WTC11 (cell line): ENCODE measurements at regions not wholly inside any gene's neighbourhood (a gene's known extent, or its start where the extent isn't known, plus 50 kb on each side); places are given as distances from the start of the nearest gene placed in this dataset.

Experiments used
- ATAC-seq: fragments of 200-7000 bp; cut with Tn5 transposase; 2 replicates; pipeline ENCODE4 v1.10.0; 2021; ENCODE audit warnings: mild to moderate bottlenecking, moderate library complexity
- CTCF ChIA-PET: fragments of 300-600 bp; sonication (Branson Sonifier 250); formaldehyde crosslinking; loops from one replicate; lab custom pipeline; 2021; ENCODE audit warnings: antibody characterized with exemption; lab: Charles Lee
- POLR2A ChIA-PET: fragments of 350-600 bp; sonication (Branson Sonifier 250); formaldehyde crosslinking; loops from one replicate; lab custom pipeline; 2021; ENCODE audit warnings: antibody characterized with exemption; lab: Charles Lee
- DNase-seq: peaks from one replicate; pipeline ENCODE4 v3.0.0; 2021; ENCODE audit warnings: low spot score
- H3K27ac Mint-ChIP-seq: 2 replicates; pipeline ENCODE4 v1.8.0; 2021; ENCODE audit warnings: mixed read lengths
- H3K27me3 Mint-ChIP-seq: 2 replicates; pipeline ENCODE4 v1.8.0; 2021; ENCODE audit warnings: low read depth, mild to moderate bottlenecking, moderate library complexity, mixed read lengths
- H3K36me3 Mint-ChIP-seq: 2 replicates; pipeline ENCODE4 v1.8.0; 2021; ENCODE audit warnings: mixed read lengths
- H3K4me1 Mint-ChIP-seq: 2 replicates; pipeline ENCODE4 v1.8.0; 2022; ENCODE audit warnings: mixed read lengths
- H3K4me3 Mint-ChIP-seq: 2 replicates; pipeline ENCODE4 v1.8.0; 2021; ENCODE audit warnings: mild to moderate bottlenecking, moderate library complexity, mixed read lengths
- H3K9me3 Mint-ChIP-seq: 2 replicates; pipeline ENCODE4 v1.8.0; 2021; ENCODE audit warnings: mixed read lengths
- CBFB ChIP-seq: sonication (generic); formaldehyde crosslinking; IDR thresholded peaks from 2 replicates; pipeline ENCODE4 v1.8.1; 2022; ENCODE audit warnings: mild to moderate bottlenecking, low read depth, missing genetic modification reagents
- CDX4 ChIP-seq: fragments of 250-450 bp; sonication (Bioruptor Pico); IDR thresholded peaks from 2 replicates; pipeline ENCODE4 v1.9.0; 2021; ENCODE audit warnings: moderate library complexity, mild to moderate bottlenecking, inconsistent platforms, borderline replicate concordance
- CTCF ChIP-seq: fragments of 200-600 bp; IDR thresholded peaks from 2 replicates; pipeline ENCODE4 v1.8.0; 2022; ENCODE audit warnings: antibody characterized with exemption
- ESRRA ChIP-seq: sonication (generic); formaldehyde crosslinking; IDR thresholded peaks from 2 replicates; pipeline ENCODE4 v1.8.1; 2022; ENCODE audit warnings: mild to moderate bottlenecking, missing genetic modification reagents, borderline replicate concordance
- FOXJ3 ChIP-seq: sonication (generic); formaldehyde crosslinking; IDR thresholded peaks from 2 replicates; pipeline ENCODE4 v1.9.0; 2021; ENCODE audit warnings: missing genetic modification reagents, mild to moderate bottlenecking, borderline replicate concordance
- FOXK1 ChIP-seq: sonication (generic); formaldehyde crosslinking; IDR thresholded peaks from 2 replicates; pipeline ENCODE4 v1.8.0; 2022; ENCODE audit warnings: mild to moderate bottlenecking, moderate library complexity, missing genetic modification reagents
- FOXP1 ChIP-seq: sonication (generic); formaldehyde crosslinking; IDR thresholded peaks from 2 replicates; pipeline ENCODE4 v1.8.0; 2022; ENCODE audit warnings: missing genetic modification reagents, mild to moderate bottlenecking, moderate library complexity, borderline replicate concordance
- HMGXB4 ChIP-seq: sonication (generic); formaldehyde crosslinking; IDR thresholded peaks from 2 replicates; pipeline ENCODE4 v1.8.1; 2023; ENCODE audit warnings: mild to moderate bottlenecking, moderate library complexity, missing genetic modification reagents
- JAZF1 ChIP-seq: fragments of 250-450 bp; sonication (Bioruptor Pico); IDR thresholded peaks from 2 replicates; pipeline ENCODE4 v1.9.0; 2021; ENCODE audit warnings: moderate library complexity, mild to moderate bottlenecking, inconsistent platforms
- NR1H2 ChIP-seq: sonication (generic); formaldehyde crosslinking; IDR thresholded peaks from 2 replicates; pipeline ENCODE4 v1.9.0; 2021; ENCODE audit warnings: mild to moderate bottlenecking, moderate library complexity, missing genetic modification reagents
- NR2C2 ChIP-seq: sonication (generic); formaldehyde crosslinking; IDR thresholded peaks from 2 replicates; pipeline ENCODE4 v1.8.0; 2022; ENCODE audit warnings: mild to moderate bottlenecking, missing genetic modification reagents
- SOX15 ChIP-seq: fragments of 250-450 bp; sonication (Bioruptor Pico); IDR thresholded peaks from 2 replicates; pipeline ENCODE4 v1.9.0; 2021; ENCODE audit warnings: mild to moderate bottlenecking
- SP1 ChIP-seq: sonication (generic); formaldehyde crosslinking; conservative IDR thresholded peaks from 2 replicates; pipeline ENCODE4 v1.8.1; 2022; ENCODE audit warnings: missing genetic modification reagents
- TCF7 ChIP-seq: sonication (generic); formaldehyde crosslinking; IDR thresholded peaks from 2 replicates; pipeline ENCODE4 v1.8.0; 2022; ENCODE audit warnings: mild to moderate bottlenecking, low read depth, missing genetic modification reagents, moderate library complexity
- USF2 ChIP-seq: sonication (generic); formaldehyde crosslinking; IDR thresholded peaks from 2 replicates; pipeline ENCODE4 v1.8.1; 2023; ENCODE audit warnings: mild to moderate bottlenecking, missing genetic modification reagents, moderate library complexity
- ZNF121 ChIP-seq: sonication (generic); formaldehyde crosslinking; IDR thresholded peaks from 2 replicates; pipeline ENCODE4 v1.8.0; 2023; ENCODE audit warnings: missing genetic modification reagents
- ZNF423 ChIP-seq: fragments of 250-450 bp; sonication (Bioruptor Pico); IDR thresholded peaks from 2 replicates; pipeline ENCODE4 v2.1.2; 2022; ENCODE audit warnings: mild to moderate bottlenecking, moderate library complexity
- TF ChIP-seq, protein P1 (sequence below): sonication (generic); formaldehyde crosslinking; IDR thresholded peaks from 2 replicates; pipeline ENCODE4 v1.8.1; 2022; ENCODE audit warnings: mild to moderate bottlenecking, moderate library complexity, missing genetic modification reagents
- TF ChIP-seq, protein P2 (sequence below): fragments of 250-450 bp; sonication (Bioruptor Pico); conservative IDR thresholded peaks from 2 replicates; pipeline ENCODE4 v1.9.0; 2021; ENCODE audit warnings: mild to moderate bottlenecking
- TF ChIP-seq, protein P3 (sequence below): sonication (generic); formaldehyde crosslinking; IDR thresholded peaks from 2 replicates; pipeline ENCODE4 v1.8.0; 2022; ENCODE audit warnings: mild to moderate bottlenecking, missing genetic modification reagents

DNA sequence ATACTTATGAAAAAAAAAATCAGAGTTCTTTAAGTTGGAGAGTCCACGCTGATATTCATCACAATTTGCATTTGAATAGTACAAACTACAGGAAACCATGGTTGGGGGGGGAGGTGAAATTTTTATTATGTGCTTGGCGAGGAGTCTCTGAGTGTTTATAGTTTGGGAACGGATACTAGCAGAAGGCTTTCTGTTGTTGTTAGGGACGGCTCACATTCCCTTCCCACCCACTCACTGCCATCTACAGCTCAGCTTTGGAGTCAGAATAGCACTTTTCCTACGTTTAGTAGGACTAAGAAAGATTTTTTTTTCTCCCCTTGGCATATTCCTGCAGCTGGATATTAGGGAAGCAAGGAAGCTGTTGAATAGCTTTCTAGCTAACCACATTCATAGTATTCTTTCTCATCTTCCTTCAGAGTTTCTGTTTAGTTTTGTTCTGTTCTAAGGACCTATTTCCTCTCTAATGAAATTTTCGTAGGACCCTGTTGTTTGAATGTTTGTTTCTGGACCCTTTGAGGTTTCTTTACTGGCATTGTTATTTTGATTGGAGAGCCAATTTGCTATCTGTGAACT lies 235.1 kb upstream of the ZNF217 start:
- Mint-ChIP-seq H3K4me1 (peaks cover 35% of the 10 kb centered on the region), H3K27ac (peak overlapping the region; percentile 90), H3K36me3 (no peaks in the 10 kb centered on the region), H3K27me3 (no peaks in the 10 kb centered on the region), H3K9me3 (no peaks in the 10 kb centered on the region), H3K4me3 (peak overlapping the region; percentile 26)
- POLR2A ChIA-PET: no interaction called here
- ATAC-seq (peak; percentile 72), DNase-seq (no peak)
- TF ChIP-seq SOX15 (CRISPR knock-in tag) (no peak), CBFB (no peak), ZNF423 (no peak), HMGXB4 (CRISPR knock-in tag) (no peak), USF2 (CRISPR knock-in tag) (no peak)
- TF ChIP-seq, protein P1, sequence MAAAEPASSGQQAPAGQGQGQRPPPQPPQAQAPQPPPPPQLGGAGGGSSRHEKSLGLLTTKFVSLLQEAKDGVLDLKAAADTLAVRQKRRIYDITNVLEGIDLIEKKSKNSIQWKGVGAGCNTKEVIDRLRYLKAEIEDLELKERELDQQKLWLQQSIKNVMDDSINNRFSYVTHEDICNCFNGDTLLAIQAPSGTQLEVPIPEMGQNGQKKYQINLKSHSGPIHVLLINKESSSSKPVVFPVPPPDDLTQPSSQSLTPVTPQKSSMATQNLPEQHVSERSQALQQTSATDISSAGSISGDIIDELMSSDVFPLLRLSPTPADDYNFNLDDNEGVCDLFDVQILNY: no peak
- CTCF ChIA-PET: interaction anchor here (0.6 to 1.0 kb wide), 2 partner anchors 36 to 90 kb away, joined by 3 read pairs; no protein-coding TSS in a partner anchor

DNA sequence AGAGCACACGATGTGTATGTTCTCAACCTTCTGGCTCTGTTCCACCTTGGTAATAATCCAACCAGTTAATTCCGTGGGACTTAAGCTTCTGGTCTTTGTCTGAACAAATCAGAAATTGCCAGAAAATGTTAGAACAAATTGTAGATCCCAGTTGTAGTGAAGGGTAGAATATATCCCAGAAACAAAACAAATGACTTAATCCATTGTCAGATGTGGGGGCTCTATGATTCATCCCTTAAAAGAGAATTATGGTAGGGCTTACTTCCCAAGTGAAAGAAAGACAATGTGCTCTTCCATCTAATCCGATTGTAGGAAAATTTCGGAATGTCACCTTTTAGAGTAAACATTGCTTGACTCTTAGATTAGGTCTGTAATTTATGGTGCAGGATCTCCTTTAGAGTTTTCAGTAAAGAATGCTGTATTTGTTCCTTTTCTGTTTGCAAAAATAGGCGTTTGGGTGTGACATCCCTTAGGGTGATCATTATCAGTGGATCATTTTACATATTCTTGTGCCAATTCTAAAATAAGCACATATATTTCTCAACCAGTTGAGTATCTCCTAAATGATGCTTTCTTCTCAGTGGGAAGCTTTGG lies 234.5 kb upstream of the ZNF217 start:
- Mint-ChIP-seq H3K27me3 (no peaks in the 10 kb centered on the region), H3K36me3 (no peaks in the 10 kb centered on the region), H3K27ac (peak overlapping the region; percentile 90; the same call in 1 of the 2 replicates), H3K4me3 (no peak overlapping the region), H3K4me1 (peaks cover 35% of the 10 kb centered on the region), H3K9me3 (no peaks in the 10 kb centered on the region)
- ChIA-PET POLR2A (no interaction called here), CTCF (interaction anchor here (1.0 kb wide), 1 partner anchor 37 kb away, joined by 3 read pairs; no protein-coding TSS in a partner anchor)
- TF ChIP-seq ZNF121 (CRISPR knock-in tag): no peak
- TF ChIP-seq FOXJ3 (CRISPR knock-in tag): no peak
- TF ChIP-seq NR1H2 (CRISPR knock-in tag): no peak
- TF ChIP-seq CTCF: no peak
- TF ChIP-seq USF2 (CRISPR knock-in tag): no peak
- no peak for TF ChIP-seq FOXK1
- no peak for TF ChIP-seq NR2C2 (CRISPR knock-in tag)
- no peak for TF ChIP-seq TCF7
- no peak for TF ChIP-seq ESRRA
- no peak for TF ChIP-seq SP1
- TF ChIP-seq, protein P2, sequence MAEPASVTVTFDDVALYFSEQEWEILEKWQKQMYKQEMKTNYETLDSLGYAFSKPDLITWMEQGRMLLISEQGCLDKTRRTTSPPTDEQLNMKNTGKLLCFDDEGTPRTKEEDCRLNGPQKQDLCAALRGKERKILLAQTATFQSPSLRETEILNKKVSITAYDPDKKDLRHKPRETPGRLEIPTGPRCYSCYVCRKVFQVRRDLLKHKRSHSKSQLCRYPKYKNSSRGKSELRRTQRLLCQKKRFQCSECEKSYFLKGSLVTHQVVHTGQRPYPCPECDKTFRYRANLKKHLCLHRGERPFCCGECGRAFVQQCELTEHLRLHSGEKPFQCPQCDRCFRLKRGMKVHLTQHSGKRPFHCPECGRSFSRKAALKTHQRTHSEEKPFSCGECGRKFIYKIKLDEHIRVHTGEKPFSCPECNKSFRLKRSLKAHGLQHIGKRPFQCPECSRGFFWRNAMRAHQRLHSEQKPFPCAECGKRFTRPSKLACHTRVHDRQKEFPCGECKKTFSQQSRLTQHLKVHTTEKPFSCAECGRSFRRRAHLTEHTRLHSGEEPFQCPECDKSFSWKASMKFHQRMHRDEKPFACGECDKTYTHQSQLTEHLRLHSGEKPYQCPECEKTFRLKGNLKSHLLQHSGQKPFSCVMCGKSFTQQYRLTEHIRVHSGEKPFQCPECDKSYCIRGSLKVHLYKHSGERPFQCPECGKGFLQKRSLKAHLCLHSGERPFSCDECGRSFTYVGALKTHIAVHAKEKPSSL: no peak
- TF ChIP-seq, protein P3, sequence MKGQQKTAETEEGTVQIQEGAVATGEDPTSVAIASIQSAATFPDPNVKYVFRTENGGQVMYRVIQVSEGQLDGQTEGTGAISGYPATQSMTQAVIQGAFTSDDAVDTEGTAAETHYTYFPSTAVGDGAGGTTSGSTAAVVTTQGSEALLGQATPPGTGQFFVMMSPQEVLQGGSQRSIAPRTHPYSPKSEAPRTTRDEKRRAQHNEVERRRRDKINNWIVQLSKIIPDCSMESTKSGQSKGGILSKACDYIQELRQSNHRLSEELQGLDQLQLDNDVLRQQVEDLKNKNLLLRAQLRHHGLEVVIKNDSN (CRISPR knock-in tag): no peak
- TF ChIP-seq FOXP1 (CRISPR knock-in tag): no peak
- TF ChIP-seq JAZF1 (CRISPR knock-in tag): no peak
- TF ChIP-seq CDX4: no peak
- no peak for ATAC-seq
- DNase-seq: no peak
